PC-9 (cell line): ENCODE measurements at regions not wholly inside any gene's neighbourhood (a gene's known extent, or its start where the extent isn't known, plus 50 kb on each side); places are given as distances from the start of the nearest gene placed in this dataset.

Source experiments
- BruUV-seq: library from RNA; stranded (reverse); fragments of 400-500 nt; replicated peaks from 2 replicates; lab custom pipeline; 2021; lab: Mats Ljungman, UMichigan
- CTCF ChIA-PET: fragments of 300-600 bp; sonication (Branson Sonifier 250); formaldehyde crosslinking; loops from one replicate; lab custom pipeline; 2022; ENCODE audit warnings: antibody characterized with exemption; lab: Charles Lee
- POLR2A ChIA-PET: fragments of 300-600 bp; sonication (Branson Sonifier 250); formaldehyde crosslinking; loops from one replicate; lab custom pipeline; 2022; ENCODE audit warnings: antibody characterized with exemption; ENCODE audit not compliant: unreplicated experiment; lab: Charles Lee
- DNase-seq, 2 experiments: peaks; one replicate each; pipeline versions ENCODE4 v3.0.0 to v3.0.0-alpha.2; 2015 to 2022; ENCODE audit warnings: mixed read lengths in 1 of 2
- H2AFZ ChIP-seq: fragments of 200-600 bp; sonication (generic); 2 replicates; pipeline ENCODE4 v1.8.1; 2017; ENCODE audit warnings: antibody characterized with exemption
- H3F3A ChIP-seq: fragments of 200-600 bp; sonication (generic); 2 replicates; pipeline ENCODE4 v1.8.1; 2017; ENCODE audit warnings: antibody characterized with exemption, mild to moderate bottlenecking, low read depth; ENCODE audit not compliant: insufficient read depth
- H3K27ac ChIP-seq: fragments of 200-600 bp; sonication (generic); 2 replicates; pipeline ENCODE4 v1.6.1; 2016; ENCODE audit warnings: mixed run types
- H3K27me3 ChIP-seq: fragments of 200-600 bp; sonication (generic); 2 replicates; pipeline ENCODE4 v1.6.1; 2016; ENCODE audit warnings: low read depth, mixed run types; ENCODE audit not compliant: insufficient read depth
- H3K36me3 ChIP-seq: fragments of 200-600 bp; sonication (generic); 2 replicates; pipeline ENCODE4 v1.6.1; 2016; ENCODE audit warnings: low read depth, mixed run types
- H3K4me1 ChIP-seq: fragments of 200-600 bp; sonication (generic); replicated peaks from 2 replicates; pipeline ENCODE4 v1.6.1; 2016; ENCODE audit warnings: mixed run types; ENCODE audit not compliant: insufficient read depth
- H3K4me2 ChIP-seq: fragments of 200-600 bp; sonication (generic); 2 replicates; pipeline ENCODE4 v1.6.1; 2017; ENCODE audit warnings: mixed run types
- H3K4me3 ChIP-seq: fragments of 200-600 bp; sonication (generic); 2 replicates; pipeline ENCODE4 v1.6.1; 2016; ENCODE audit warnings: mixed run types
- H3K79me2 ChIP-seq: fragments of 200-600 bp; sonication (generic); 2 replicates; pipeline ENCODE4 v1.6.1; 2017; ENCODE audit warnings: low read depth, mixed run types
- H3K9me2 ChIP-seq: fragments of 200-600 bp; sonication (generic); 2 replicates; pipeline ENCODE4 v1.8.1; 2017; ENCODE audit warnings: mild to moderate bottlenecking; ENCODE audit not compliant: insufficient read depth
- H3K9me3 ChIP-seq: fragments of 200-600 bp; sonication (generic); 2 replicates; pipeline ENCODE4 v1.8.1; 2016; ENCODE audit warnings: low read depth; ENCODE audit not compliant: insufficient read depth
- H4K20me1 ChIP-seq: fragments of 200-600 bp; sonication (generic); 2 replicates; pipeline ENCODE4 v1.8.1; 2017; ENCODE audit not compliant: insufficient read depth
- CTCF ChIP-seq: fragments of 200-600 bp; sonication (generic); conservative IDR thresholded peaks from 2 replicates; pipeline ENCODE4 v1.6.1; 2017; ENCODE audit warnings: mixed run types, antibody characterized with exemption, mild to moderate bottlenecking, moderate library complexity
- EZH2 ChIP-seq: fragments of 200-600 bp; sonication (generic); IDR thresholded peaks from 2 replicates; pipeline ENCODE4 v1.8.0; 2017; ENCODE audit warnings: antibody characterized with exemption, low read depth
- intact Hi-C: fragments of 100-400 bp; cut with micrococcal nuclease; formaldehyde crosslinking; loops from one replicate; pipeline ENCODE4 v1.10.0; 2022; ENCODE audit not compliant: unreplicated experiment

GRCh38 chr7:50872437-50872836 lies 89.7 kb upstream of the GRB10 start:
- Histone ChIP-seq H3K36me3 (no peaks in the 10 kb centered on the region), H3K4me3 (no peak overlapping the region), H3K9me2 (no peaks in the 10 kb centered on the region), H4K20me1 (no peaks in the 10 kb centered on the region), H3K4me2 (no peak overlapping the region), H3K9me3 (peaks cover 4% of the 10 kb centered on the region; the same call in 1 of the 2 replicates), H3K79me2 (no peaks in the 10 kb centered on the region), H3F3A (peaks cover 4% of the 10 kb centered on the region; the same call in 1 of the 2 replicates), H3K27ac (no peak overlapping the region), H3K4me1 (peaks cover 22% of the 10 kb centered on the region), H2AFZ (no peak overlapping the region), H3K27me3 (no peaks in the 10 kb centered on the region)
- ChIA-PET CTCF (no interaction called here), POLR2A (no interaction called here)
- no peak for DNase-seq
- no peak for TF ChIP-seq EZH2
- no peak for TF ChIP-seq CTCF
- no TSS peak for BruUV-seq
- intact Hi-C loops: no loop called here

- no TSS peak for BruUV-seq
- Histone ChIP-seq H3K27me3 (no peaks in the 10 kb centered on the region), H2AFZ (no peak overlapping the region), H3K27ac (peak overlapping the region; percentile 52), H3K4me1 (peaks cover 22% of the 10 kb centered on the region), H4K20me1 (no peaks in the 10 kb centered on the region), H3K4me2 (peak overlapping the region; percentile 20), H3K36me3 (no peaks in the 10 kb centered on the region), H3K79me2 (no peaks in the 10 kb centered on the region), H3K9me2 (no peaks in the 10 kb centered on the region), H3F3A (no peaks in the 10 kb centered on the region), H3K9me3 (no peaks in the 10 kb centered on the region), H3K4me3 (no peak overlapping the region)
- intact Hi-C loops: loop anchor here (1.0 kb wide), 1 partner anchor 34 kb away; no protein-coding TSS in a partner anchor
- peak; percentile 21 to 77 for DNase-seq
- TF ChIP-seq EZH2 (no peak), CTCF (no peak)
- POLR2A ChIA-PET: interaction anchor here (0.6 kb wide), 1 partner anchor 40 kb away, joined by 3 read pairs; no protein-coding TSS in a partner anchor
- CTCF ChIA-PET: no interaction called here
Measured at GRCh38 chr7:50869108-50869725, 86.5 kb upstream of the GRB10 start.

GRCh38 chr7:50868426-50869100 lies 85.9 kb upstream of the GRB10 start:
- ChIA-PET CTCF (no interaction called here), POLR2A (no interaction called here)
- Histone ChIP-seq H3K36me3 (no peaks in the 10 kb centered on the region), H4K20me1 (no peaks in the 10 kb centered on the region), H3K4me1 (peaks cover 20% of the 10 kb centered on the region), H3K4me2 (no peak overlapping the region), H2AFZ (no peak overlapping the region), H3K4me3 (no peak overlapping the region), H3K9me3 (no peaks in the 10 kb centered on the region), H3K27me3 (no peaks in the 10 kb centered on the region), H3K79me2 (no peaks in the 10 kb centered on the region), H3F3A (no peaks in the 10 kb centered on the region), H3K9me2 (no peaks in the 10 kb centered on the region), H3K27ac (no peak overlapping the region)
- intact Hi-C loops: loop anchor here (1.0 kb wide), 1 partner anchor 33 kb away; no protein-coding TSS in a partner anchor
- no peak for DNase-seq
- no TSS peak for BruUV-seq
- no peak for TF ChIP-seq EZH2
- no peak for TF ChIP-seq CTCF
